ENCODE measurements at regions not wholly inside any gene's neighbourhood (a gene's known extent, or its start where the extent isn't known, plus 50 kb on each side); places are given as distances from the start of the nearest gene placed in this dataset.

DNA sequence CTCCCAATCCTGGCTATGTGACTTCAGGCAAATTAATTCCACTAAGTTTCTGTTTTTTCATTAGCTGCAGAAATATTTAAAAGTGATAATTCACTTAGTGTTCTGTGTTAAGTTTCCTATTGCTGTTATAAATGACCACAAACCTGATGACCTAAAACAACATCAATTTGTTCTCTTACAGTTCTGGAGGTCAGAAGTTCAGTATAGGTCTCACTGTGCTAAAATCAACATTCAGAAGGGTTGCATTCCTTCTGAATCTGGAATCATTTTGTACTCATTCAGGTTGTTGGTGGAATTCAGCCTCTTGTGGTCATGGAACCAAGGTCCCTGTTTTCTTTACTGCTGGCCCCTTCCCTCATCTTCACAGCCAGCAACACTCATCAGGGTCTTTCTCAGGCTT, 254.1 kb downstream of the CNTN3 start:
- DNase-seq (ENCODE audit: low spot score) (no peak), ATAC-seq (ENCODE audit: insufficient number of reproducible peaks, low FRiP score, low read depth) (no peak)
- H3K36me3 ChIP-seq, result no peaks in the 10 kb centered on the region
- H3K27ac ChIP-seq, result no peak overlapping the region
- no peaks in the 10 kb centered on the region for H3K4me1 ChIP-seq (ENCODE audit: control insufficient read depth in 1 of 2, low read depth in 2 of 2)
- no peaks in the 10 kb centered on the region for H3K9me3 ChIP-seq
- H3K4me3 ChIP-seq, result no peak overlapping the region
- TF ChIP-seq, protein P1, sequence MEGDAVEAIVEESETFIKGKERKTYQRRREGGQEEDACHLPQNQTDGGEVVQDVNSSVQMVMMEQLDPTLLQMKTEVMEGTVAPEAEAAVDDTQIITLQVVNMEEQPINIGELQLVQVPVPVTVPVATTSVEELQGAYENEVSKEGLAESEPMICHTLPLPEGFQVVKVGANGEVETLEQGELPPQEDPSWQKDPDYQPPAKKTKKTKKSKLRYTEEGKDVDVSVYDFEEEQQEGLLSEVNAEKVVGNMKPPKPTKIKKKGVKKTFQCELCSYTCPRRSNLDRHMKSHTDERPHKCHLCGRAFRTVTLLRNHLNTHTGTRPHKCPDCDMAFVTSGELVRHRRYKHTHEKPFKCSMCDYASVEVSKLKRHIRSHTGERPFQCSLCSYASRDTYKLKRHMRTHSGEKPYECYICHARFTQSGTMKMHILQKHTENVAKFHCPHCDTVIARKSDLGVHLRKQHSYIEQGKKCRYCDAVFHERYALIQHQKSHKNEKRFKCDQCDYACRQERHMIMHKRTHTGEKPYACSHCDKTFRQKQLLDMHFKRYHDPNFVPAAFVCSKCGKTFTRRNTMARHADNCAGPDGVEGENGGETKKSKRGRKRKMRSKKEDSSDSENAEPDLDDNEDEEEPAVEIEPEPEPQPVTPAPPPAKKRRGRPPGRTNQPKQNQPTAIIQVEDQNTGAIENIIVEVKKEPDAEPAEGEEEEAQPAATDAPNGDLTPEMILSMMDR (IDR thresholded peaks at IDR 0.05), result no peak
- no peaks in the 10 kb centered on the region for H3K27me3 ChIP-seq (replicated peaks; ENCODE audit: insufficient read depth)

GRCh38 chr3:74357881-74358280, 256.6 kb downstream of the CNTN3 start:
- Histone ChIP-seq H3K4me3 (no peak overlapping the region), H3K27me3 (replicated peaks; ENCODE audit: insufficient read depth) (no peaks in the 10 kb centered on the region), H3K4me1 (ENCODE audit: control insufficient read depth in 1 of 2, low read depth in 2 of 2) (no peaks in the 10 kb centered on the region), H3K36me3 (no peaks in the 10 kb centered on the region), H3K9me3 (no peaks in the 10 kb centered on the region), H3K27ac (no peak overlapping the region)
- DNase-seq (ENCODE audit: low spot score) (no peak), ATAC-seq (ENCODE audit: insufficient number of reproducible peaks, low FRiP score, low read depth) (no peak)
- TF ChIP-seq, protein P1 (IDR thresholded peaks at IDR 0.05), result no peak

DNA sequence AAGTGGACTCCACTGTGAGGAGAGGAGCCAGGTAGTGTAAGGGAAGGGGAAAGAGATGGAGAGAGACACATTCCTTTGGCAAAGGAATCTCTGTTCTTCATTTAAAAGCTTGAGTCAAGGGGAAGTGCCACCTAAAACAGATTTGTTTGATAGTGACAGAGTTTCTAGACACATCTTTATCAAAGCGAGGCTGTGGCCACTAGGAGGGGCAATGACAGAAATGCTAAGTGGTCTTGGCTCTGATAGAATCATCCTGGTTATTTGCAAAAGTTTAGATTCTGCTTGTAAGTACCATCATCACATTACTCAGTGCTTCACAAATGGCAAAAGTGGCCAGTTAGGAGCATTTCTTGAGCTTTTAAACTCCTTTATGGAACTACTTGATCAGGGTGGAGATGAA, 261.4 kb downstream of the CNTN3 start:
- Histone ChIP-seq H3K4me3 (no peak overlapping the region), H3K27ac (no peak overlapping the region), H3K9me3 (no peaks in the 10 kb centered on the region), H3K27me3 (replicated peaks; ENCODE audit: insufficient read depth) (no peaks in the 10 kb centered on the region), H3K36me3 (peaks cover 3% of the 10 kb centered on the region), H3K4me1 (ENCODE audit: control insufficient read depth in 1 of 2, low read depth in 2 of 2) (no peaks in the 10 kb centered on the region)
- TF ChIP-seq, protein P1 (IDR thresholded peaks at IDR 0.05), result no peak
- ATAC-seq (ENCODE audit: insufficient number of reproducible peaks, low FRiP score, low read depth) (no peak), DNase-seq (ENCODE audit: low spot score) (no peak)

DNA sequence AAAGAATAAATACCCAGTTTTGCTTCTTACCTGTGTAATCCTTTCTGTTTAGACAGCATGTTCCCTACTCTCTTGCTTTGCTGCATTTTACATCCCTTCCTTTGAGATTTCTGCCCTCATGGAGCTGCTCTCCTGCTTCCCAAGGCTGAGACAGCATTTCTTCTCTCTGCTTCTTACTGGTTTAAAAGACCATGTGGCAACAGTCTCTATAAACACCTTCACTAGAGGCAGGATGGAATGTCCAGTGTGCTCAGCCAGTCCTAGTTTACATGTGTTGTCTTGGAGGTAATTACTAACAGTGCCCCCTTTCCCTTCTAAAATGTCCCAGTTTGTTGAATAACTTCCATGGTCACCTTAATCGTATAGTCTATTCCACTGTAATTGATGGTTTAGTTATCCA, 262.3 kb downstream of the CNTN3 start:
- Histone ChIP-seq H3K36me3 (peaks cover 3% of the 10 kb centered on the region), H3K4me3 (no peak overlapping the region), H3K27ac (no peak overlapping the region), H3K27me3 (replicated peaks; ENCODE audit: insufficient read depth) (no peaks in the 10 kb centered on the region), H3K9me3 (no peaks in the 10 kb centered on the region), H3K4me1 (ENCODE audit: control insufficient read depth in 1 of 2, low read depth in 2 of 2) (no peaks in the 10 kb centered on the region)
- DNase-seq (ENCODE audit: low spot score) (no peak), ATAC-seq (ENCODE audit: insufficient number of reproducible peaks, low FRiP score, low read depth) (no peak)
- TF ChIP-seq, protein P1 (IDR thresholded peaks at IDR 0.05), result no peak

- Histone ChIP-seq H3K4me1 (ENCODE audit: control insufficient read depth in 1 of 2, low read depth in 2 of 2) (no peaks in the 10 kb centered on the region), H3K9me3 (no peaks in the 10 kb centered on the region), H3K4me3 (no peak overlapping the region), H3K27ac (no peak overlapping the region), H3K36me3 (peaks cover 3% of the 10 kb centered on the region), H3K27me3 (replicated peaks; ENCODE audit: insufficient read depth) (no peaks in the 10 kb centered on the region)
- DNase-seq (ENCODE audit: low spot score) (no peak), ATAC-seq (ENCODE audit: insufficient number of reproducible peaks, low FRiP score, low read depth) (no peak)
- TF ChIP-seq, protein P1 (IDR thresholded peaks at IDR 0.05), result no peak
Measured at GRCh38 chr3:74351213-74351612, 263.2 kb downstream of the CNTN3 start.

Measured in thoracic aorta (tissue), 2 donors.